Spinal cord (tissue), 9 donors: ENCODE measurements at regions not wholly inside any gene's neighbourhood (a gene's known extent, or its start where the extent isn't known, plus 50 kb on each side); places are given as distances from the start of the nearest gene placed in this dataset.
A peak's percentile ranks its signal among the peaks of the same experiment; 100 is the strongest.
"Not testable (repeated sequence)": the region's sequence is repeated elsewhere in the genome, so short reads cannot be mapped to it uniquely, and the experiment has no call there.

ENCODE experiments used
- DNase-seq, 6 donors: peaks; one replicate each; pipeline versions ENCODE4 v3.0.0 to v3.0.0-alpha.2; 2013 to 2015; ENCODE audit warnings: low spot score in 6 of 6, low read depth in 4 of 6
- H3K27ac ChIP-seq: one replicate; pipeline ENCODE4 v1.5.1; 2013; ENCODE audit warnings: low read depth, low read length, control low read depth
- H3K27me3 ChIP-seq: one replicate; pipeline ENCODE4 v1.6.1; 2013; ENCODE audit warnings: low read length; ENCODE audit not compliant: control insufficient read depth, insufficient read depth
- H3K36me3 ChIP-seq: one replicate; pipeline ENCODE4 v1.6.1; 2013; ENCODE audit warnings: low read length; ENCODE audit not compliant: control insufficient read depth, insufficient read depth
- H3K4me1 ChIP-seq: one replicate; pipeline ENCODE4 v1.6.1; 2013; ENCODE audit warnings: low read length; ENCODE audit not compliant: control insufficient read depth, insufficient read depth
- H3K4me3 ChIP-seq: one replicate; pipeline ENCODE4 v1.5.1; 2013; ENCODE audit warnings: low read depth, low read length, control low read depth
- H3K9me3 ChIP-seq: one replicate; pipeline ENCODE4 v1.6.1; 2013; ENCODE audit warnings: low read length; ENCODE audit not compliant: control insufficient read depth, insufficient read depth
- WGBS: methylation state at CpG from one replicate; pipeline ENCODE4 v1.1.5; 2013; ENCODE audit warnings: missing lambda C conversion rate; ENCODE audit not compliant: insufficient coverage; 5-methylcytosine and 5-hydroxymethylcytosine counted together
- donor health status: healthy.

DNA sequence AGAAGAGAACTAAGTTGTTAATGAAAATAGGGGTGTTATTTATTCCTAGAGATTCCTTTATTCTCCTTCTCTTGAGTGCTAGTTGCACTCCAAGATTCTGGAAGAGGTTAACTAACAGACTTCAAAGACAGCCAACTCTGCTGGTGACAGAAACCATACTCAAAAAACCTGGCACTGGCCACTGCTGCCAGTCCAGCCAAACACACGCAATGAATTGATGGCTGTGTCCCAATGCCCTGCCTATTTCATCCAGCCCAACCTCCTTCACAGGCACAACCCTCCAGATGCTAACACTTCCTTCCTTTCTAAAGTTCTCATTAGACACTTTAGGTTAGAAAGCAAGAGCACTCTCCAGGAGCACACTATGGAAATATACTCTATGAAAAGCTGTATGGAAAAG, 150.8 kb upstream of the C11orf58 start:
- WGBS = 27% methylated on average over 1 of the region's 1 CpG
- Histone ChIP-seq H3K4me1 (peaks cover 3% of the 10 kb centered on the region), H3K9me3 (no peaks in the 10 kb centered on the region), H3K4me3 (no peak overlapping the region), H3K27ac (no peak overlapping the region), H3K27me3 (no peaks in the 10 kb centered on the region), H3K36me3 (no peaks in the 10 kb centered on the region)
- peak in 1 of 6 donors; percentile 74 for DNase-seq

DNA sequence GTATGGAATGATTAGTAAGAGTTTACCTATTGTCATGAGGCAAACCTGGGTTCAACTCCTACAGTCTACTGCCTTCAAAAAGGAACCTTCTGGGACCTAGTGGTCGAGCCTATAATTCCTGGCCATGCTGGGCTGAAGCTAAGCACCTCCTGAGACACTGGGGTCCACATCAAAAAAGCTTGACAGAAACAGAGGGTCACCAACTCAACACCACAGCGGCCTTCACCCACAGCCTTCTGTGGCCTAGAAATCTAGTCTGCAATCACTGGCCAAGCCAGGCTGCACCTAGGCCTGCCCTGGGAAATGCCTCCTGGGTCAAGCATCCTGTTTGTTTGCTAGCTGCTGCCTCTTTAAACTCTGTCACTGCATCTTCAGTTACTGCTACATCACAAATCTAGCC, 153.9 kb upstream of the C11orf58 start:
- Histone ChIP-seq H3K4me3 (no peak overlapping the region), H3K27me3 (no peaks in the 10 kb centered on the region), H3K27ac (no peak overlapping the region), H3K36me3 (no peaks in the 10 kb centered on the region), H3K4me1 (peaks cover 3% of the 10 kb centered on the region), H3K9me3 (no peaks in the 10 kb centered on the region)
- no peak for DNase-seq
- WGBS = 83% methylated on average over 2 of the region's 2 CpGs

DNA sequence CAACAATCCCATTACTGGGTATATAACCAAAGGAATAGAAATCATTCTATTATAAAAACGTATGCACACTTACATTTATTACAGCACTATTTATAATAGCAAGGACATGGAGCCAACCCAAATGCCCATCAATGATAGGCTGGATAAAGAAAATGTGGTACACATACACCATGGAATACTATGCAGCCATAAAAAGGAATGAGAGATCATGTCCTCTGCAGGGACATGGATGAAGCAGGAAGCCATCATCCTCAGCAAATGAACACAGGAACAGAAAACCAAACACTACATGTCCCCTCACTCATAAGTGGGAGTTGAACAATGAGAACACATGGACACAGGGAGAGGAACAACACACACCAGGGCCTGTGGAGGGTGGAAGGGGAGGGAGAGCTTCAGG, 157.4 kb upstream of the C11orf58 start:
- H3K4me3 ChIP-seq, H3K27ac ChIP-seq, H3K36me3 ChIP-seq, H3K4me1 ChIP-seq, H3K27me3 ChIP-seq, DNase-seq, H3K9me3 ChIP-seq: not testable (repeated sequence)
- WGBS = no CpG with 5 or more reads among the region's 1 CpG

DNA sequence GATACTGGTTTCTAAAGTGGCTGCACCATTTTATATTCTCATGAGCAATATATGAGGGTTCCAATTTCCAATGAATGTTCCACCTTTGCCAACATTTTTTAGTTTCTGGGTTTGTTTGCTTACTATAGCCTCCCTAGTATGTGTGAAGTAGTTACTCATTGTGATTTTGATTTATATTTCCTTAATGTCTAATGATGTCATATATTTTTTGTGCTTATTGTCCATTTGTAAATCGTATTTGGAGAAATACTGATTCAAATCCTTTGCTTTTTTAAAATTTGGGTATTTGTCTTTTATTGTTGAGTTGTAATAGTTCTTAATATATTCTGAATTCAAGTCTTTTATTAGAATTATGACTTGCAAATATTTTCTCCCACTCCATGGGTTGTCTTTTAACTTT, 161.0 kb upstream of the C11orf58 start:
- no peak overlapping the region for H3K27ac ChIP-seq
- DNase-seq = no peak
- no peaks in the 10 kb centered on the region for H3K36me3 ChIP-seq
- no peaks in the 10 kb centered on the region for H3K4me1 ChIP-seq
- WGBS = no CpG with 5 or more reads among the region's 1 CpG
- H3K4me3 ChIP-seq = no peak overlapping the region
- no peaks in the 10 kb centered on the region for H3K9me3 ChIP-seq
- H3K27me3 ChIP-seq = no peaks in the 10 kb centered on the region

DNA sequence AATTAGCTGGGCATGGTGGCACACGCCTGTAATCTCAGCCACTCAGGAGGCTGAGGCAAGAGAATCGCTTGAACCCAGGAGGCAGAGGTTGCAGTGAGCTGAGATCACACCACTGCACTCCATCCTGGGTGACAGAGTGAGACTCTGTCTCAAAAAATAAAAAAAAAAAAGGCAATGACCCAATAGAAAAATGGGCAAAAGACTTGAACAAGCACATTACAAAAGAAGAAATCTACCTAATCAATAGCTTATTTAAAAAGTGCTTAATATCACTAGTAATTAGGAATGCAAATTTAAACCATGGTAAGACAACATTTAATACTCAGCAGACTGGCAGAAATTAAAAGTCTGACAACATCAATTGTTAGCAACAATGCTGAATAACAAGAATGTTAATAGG, 163.6 kb upstream of the C11orf58 start:
- not testable (repeated sequence) for H3K9me3 ChIP-seq, DNase-seq, H3K4me3 ChIP-seq, H3K36me3 ChIP-seq, H3K27me3 ChIP-seq, H3K4me1 ChIP-seq, H3K27ac ChIP-seq
- no CpG with 5 or more reads among the region's 2 CpGs for WGBS

DNA sequence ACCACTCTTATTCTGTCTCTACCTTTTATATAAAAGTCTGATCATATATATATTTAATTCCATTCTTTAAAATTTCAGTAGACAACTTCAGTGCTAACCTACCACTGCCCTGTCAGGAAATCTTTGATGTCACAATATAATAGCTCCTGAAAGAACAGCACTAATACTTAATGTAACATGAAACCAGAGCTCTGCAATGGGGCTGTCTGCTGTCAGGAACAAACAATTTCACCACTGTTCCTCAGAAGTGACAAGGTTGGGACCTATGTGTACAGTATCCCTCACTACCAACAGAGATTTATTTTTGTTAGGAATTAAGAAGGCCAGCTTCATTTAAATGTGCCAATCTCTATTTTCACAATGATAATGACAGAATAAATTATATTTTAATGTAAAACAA, 165.5 kb upstream of the C11orf58 start:
- no peak overlapping the region for H3K4me3 ChIP-seq
- DNase-seq = no peak
- no peaks in the 10 kb centered on the region for H3K9me3 ChIP-seq
- H3K27me3 ChIP-seq = no peaks in the 10 kb centered on the region
- no peak overlapping the region for H3K27ac ChIP-seq
- no peaks in the 10 kb centered on the region for H3K4me1 ChIP-seq
- H3K36me3 ChIP-seq = no peaks in the 10 kb centered on the region

DNA sequence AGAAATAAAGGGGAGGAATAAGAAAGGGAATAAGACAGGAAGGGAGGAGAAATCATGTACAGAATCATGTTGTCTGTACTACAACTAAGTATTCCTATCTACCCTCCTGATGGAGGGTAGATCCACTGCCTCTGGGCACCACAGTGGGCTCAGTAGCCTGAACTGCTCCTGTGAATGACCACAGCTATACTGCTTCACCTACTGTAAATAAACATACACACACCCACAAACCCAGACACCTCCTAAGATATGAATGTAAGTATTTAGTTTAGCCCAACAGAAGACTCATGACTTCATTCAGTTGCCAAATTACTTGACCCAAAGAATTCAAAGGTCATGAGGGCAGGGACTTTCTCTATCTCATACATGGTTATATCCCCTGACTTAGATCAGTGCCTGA, 177.3 kb upstream of the C11orf58 start:
- Histone ChIP-seq H3K4me1 (no peaks in the 10 kb centered on the region), H3K4me3 (no peak overlapping the region), H3K36me3 (no peaks in the 10 kb centered on the region), H3K27me3 (no peaks in the 10 kb centered on the region), H3K27ac (no peak overlapping the region), H3K9me3 (no peaks in the 10 kb centered on the region)
- DNase-seq = no peak

DNA sequence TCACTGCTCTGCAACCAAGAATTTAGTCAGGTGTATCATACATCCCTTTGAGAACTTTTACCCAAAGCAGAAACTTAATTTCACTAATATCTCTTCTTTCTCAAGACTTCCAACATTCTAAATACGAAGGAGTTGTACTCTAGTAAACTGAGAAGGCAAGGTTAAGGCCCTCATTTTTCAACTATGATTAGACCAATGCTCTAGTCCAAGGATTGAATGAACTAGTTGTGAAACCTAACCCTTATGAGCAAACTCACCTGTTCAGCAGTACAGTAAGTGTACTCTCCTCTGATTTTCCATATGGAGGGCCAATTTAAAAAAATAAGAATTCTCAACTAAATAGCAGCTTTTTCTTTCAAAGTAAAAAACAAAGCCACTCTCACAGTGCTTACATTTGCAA, 180.0 kb upstream of the C11orf58 start:
- H3K27me3 ChIP-seq = no peaks in the 10 kb centered on the region
- no peaks in the 10 kb centered on the region for H3K36me3 ChIP-seq
- no peaks in the 10 kb centered on the region for H3K4me1 ChIP-seq
- H3K27ac ChIP-seq = no peak overlapping the region
- DNase-seq = no peak
- no CpG with 5 or more reads among the region's 1 CpG for WGBS
- H3K9me3 ChIP-seq = no peaks in the 10 kb centered on the region
- H3K4me3 ChIP-seq = no peak overlapping the region

DNA sequence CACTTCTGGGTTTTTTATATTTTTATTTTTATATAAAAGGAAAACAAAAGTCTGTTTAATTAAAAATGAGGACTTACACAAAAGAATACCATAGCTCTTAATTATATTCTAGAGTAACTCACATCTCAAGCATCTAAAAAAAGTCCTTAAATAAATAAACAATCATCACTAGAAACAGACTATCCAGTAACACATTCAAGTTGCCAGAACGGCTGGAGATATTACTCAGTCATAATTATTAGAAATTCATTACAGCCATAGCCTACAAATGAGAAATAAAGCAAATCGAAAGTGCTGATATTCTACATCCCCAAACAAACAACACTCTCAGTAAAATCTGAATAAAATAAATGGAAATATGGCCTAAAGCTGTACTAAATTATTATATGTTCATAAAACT, 182.5 kb upstream of the C11orf58 start:
- no peak for DNase-seq
- Histone ChIP-seq H3K27me3 (no peaks in the 10 kb centered on the region), H3K36me3 (no peaks in the 10 kb centered on the region), H3K4me3 (no peak overlapping the region), H3K4me1 (no peaks in the 10 kb centered on the region), H3K9me3 (no peaks in the 10 kb centered on the region), H3K27ac (no peak overlapping the region)
- WGBS = no CpG with 5 or more reads among the region's 2 CpGs

DNA sequence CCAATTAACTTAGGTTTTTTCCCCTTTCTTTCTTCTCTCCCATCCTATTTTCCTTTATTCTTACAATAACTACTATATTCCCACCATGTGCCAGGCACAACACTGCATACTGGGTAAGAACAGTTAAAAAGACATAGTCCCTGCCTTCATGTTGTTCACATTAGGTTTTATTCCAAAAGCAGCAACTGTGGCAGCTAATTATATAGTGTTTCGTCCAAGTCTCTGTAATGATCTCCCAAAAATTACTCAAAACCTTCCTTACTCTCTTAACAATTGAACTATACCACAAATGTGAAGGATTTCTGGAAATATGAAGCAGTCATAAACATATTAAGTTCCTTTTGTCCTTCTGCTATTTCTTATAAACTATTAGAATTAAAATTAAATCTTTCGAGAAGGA, 184.1 kb upstream of the C11orf58 start:
- Histone ChIP-seq H3K27ac (no peak overlapping the region), H3K27me3 (no peaks in the 10 kb centered on the region), H3K4me3 (no peak overlapping the region), H3K9me3 (no peaks in the 10 kb centered on the region), H3K36me3 (no peaks in the 10 kb centered on the region), H3K4me1 (no peaks in the 10 kb centered on the region)
- WGBS = no CpG with 5 or more reads among the region's 2 CpGs
- no peak for DNase-seq

DNA sequence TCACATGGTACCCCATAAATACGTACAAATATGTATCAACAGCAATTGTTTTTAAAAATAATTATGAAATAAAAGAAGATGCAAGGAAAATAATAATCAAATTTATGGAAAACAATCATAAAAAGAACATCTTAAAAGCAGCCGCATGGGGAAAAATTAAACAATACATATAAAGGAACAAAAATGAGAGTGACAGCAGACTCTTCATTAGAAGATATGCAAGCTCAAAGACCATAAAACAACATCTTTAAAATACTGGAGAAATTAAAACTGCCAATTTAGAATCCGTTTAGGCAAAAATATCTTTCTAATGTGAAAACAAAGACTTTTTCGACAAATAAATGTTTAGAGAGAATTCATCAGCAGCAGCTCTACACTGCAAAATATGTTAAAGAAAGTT, 190.6 kb upstream of the C11orf58 start:
- no peak overlapping the region for H3K4me3 ChIP-seq
- H3K9me3 ChIP-seq = peaks cover 2% of the 10 kb centered on the region
- DNase-seq = no peak
- no peaks in the 10 kb centered on the region for H3K4me1 ChIP-seq
- no peak overlapping the region for H3K27ac ChIP-seq
- WGBS = no CpG with 5 or more reads among the region's 4 CpGs
- H3K27me3 ChIP-seq = no peaks in the 10 kb centered on the region
- no peaks in the 10 kb centered on the region for H3K36me3 ChIP-seq
